ENCODE measurements at regions not wholly inside any gene's neighbourhood (a gene's known extent, or its start where the extent isn't known, plus 50 kb on each side); places are given as distances from the start of the nearest gene placed in this dataset.

DNA sequence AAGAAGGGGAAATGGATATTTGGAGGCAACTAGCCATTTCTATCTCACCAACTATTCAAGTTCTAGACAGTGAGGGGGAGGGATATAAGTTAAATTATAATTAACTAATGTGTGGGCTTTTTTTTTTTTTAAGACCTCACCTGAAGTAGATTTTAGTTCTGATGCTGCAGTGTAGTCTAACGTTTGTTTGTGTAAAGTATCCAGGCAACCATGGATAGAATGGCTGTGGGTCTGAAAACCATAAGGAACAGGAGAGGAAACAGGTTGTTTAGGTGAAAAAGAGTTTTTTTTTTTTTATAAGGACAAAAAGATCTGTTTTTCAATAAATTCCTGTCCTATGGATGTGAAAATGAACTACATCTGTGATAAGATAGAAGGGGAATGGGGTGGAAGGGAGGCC lies 262.4 kb upstream of the PLET1 start (continued):
- TF ChIP-seq, protein P1, sequence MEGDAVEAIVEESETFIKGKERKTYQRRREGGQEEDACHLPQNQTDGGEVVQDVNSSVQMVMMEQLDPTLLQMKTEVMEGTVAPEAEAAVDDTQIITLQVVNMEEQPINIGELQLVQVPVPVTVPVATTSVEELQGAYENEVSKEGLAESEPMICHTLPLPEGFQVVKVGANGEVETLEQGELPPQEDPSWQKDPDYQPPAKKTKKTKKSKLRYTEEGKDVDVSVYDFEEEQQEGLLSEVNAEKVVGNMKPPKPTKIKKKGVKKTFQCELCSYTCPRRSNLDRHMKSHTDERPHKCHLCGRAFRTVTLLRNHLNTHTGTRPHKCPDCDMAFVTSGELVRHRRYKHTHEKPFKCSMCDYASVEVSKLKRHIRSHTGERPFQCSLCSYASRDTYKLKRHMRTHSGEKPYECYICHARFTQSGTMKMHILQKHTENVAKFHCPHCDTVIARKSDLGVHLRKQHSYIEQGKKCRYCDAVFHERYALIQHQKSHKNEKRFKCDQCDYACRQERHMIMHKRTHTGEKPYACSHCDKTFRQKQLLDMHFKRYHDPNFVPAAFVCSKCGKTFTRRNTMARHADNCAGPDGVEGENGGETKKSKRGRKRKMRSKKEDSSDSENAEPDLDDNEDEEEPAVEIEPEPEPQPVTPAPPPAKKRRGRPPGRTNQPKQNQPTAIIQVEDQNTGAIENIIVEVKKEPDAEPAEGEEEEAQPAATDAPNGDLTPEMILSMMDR (IDR thresholded peaks at IDR 0.05; ENCODE audit: low read depth, low read length, missing input control): no peak

DNA sequence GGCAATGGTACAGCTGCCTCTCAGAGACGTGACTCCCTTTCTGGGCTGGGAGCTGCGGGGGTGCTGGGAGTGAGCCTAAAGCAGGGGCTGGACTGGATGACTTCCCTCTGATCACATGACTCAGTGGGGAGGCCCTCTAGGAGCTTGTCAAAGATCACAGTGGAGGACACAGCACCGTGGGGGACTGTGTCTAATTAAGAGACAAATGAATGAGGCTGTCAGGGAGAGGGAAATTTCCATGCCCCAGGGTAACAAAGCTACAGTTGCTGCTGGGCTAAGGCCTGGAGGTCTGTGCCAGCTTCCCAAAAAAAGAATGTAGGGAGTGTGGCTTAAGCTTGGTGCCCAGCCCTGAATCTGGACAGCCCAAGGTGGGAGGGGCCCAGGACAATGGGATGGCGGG lies 262.8 kb upstream of the PLET1 start:
- no peak overlapping the region for H3K27ac ChIP-seq (ENCODE audit: low read depth in 1 of 2, low read length in 2 of 2)
- H3K9ac ChIP-seq (ENCODE audit: low read depth in 1 of 2, low read length in 2 of 2): no peak overlapping the region
- 55% methylated on average over 4 of the region's 4 CpGs for WGBS

GRCh38 chr11:112523951-112524350 lies 263.3 kb upstream of the PLET1 start:
- no peak overlapping the region for H3K27ac ChIP-seq (ENCODE audit: low read depth in 1 of 2, low read length in 2 of 2)
- no peak for DNase-seq (ENCODE audit: low spot score)
- no peaks in the 10 kb centered on the region for H3K27me3 ChIP-seq (ENCODE audit: control insufficient read depth in 4 of 4, insufficient read depth in 4 of 4, low read length in 3 of 4)
- no peak overlapping the region for H3K9ac ChIP-seq (ENCODE audit: low read depth in 1 of 2, low read length in 2 of 2)
- no peaks in the 10 kb centered on the region for H3K36me3 ChIP-seq (ENCODE audit: control insufficient read depth in 4 of 4, insufficient read depth in 3 of 4, low read depth in 1 of 4, low read length in 3 of 4)
- H3K9me3 ChIP-seq (ENCODE audit: control insufficient read depth in 4 of 4, low read length in 3 of 4): no peaks in the 10 kb centered on the region
- no peaks in the 10 kb centered on the region for H3K4me1 ChIP-seq (ENCODE audit: control insufficient read depth in 4 of 4, insufficient read depth in 4 of 4, low read length in 3 of 4)
- WGBS: 68% methylated on average over 2 of the region's 2 CpGs
- no peak overlapping the region for H3K4me3 ChIP-seq (ENCODE audit: low read depth in 1 of 3, low read length in 3 of 3)
- TF ChIP-seq GABPA (IDR thresholded peaks at IDR 0.05 in 1 of 2, conservative IDR thresholded peaks at IDR 0.05 in 1 of 2) (no peak), MAX (IDR thresholded peaks at IDR 0.05) (no peak), FOXA1 (IDR thresholded peaks at IDR 0.05) (no peak), FOXA2 (IDR thresholded peaks at IDR 0.05) (no peak), RXRA (IDR thresholded peaks at IDR 0.05) (no peak), YY1 (IDR thresholded peaks at IDR 0.05) (no peak), HNF4G (IDR thresholded peaks at IDR 0.05) (no peak), RAD21 (IDR thresholded peaks at IDR 0.05) (no peak), ZBTB33 (IDR thresholded peaks at IDR 0.05) (no peak), TAF1 (conservative IDR thresholded peaks at IDR 0.05) (no peak)
- TF ChIP-seq, protein P2, sequence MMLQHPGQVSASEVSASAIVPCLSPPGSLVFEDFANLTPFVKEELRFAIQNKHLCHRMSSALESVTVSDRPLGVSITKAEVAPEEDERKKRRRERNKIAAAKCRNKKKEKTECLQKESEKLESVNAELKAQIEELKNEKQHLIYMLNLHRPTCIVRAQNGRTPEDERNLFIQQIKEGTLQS (IDR thresholded peaks at IDR 0.05): no peak

More for the DNA sequence above, 262.8 kb upstream of the PLET1 start:
- Histone ChIP-seq H3K27me3 (ENCODE audit: control insufficient read depth in 4 of 4, insufficient read depth in 4 of 4, low read length in 3 of 4) (no peaks in the 10 kb centered on the region), H3K9me3 (ENCODE audit: control insufficient read depth in 4 of 4, low read length in 3 of 4) (no peaks in the 10 kb centered on the region), H3K4me1 (ENCODE audit: control insufficient read depth in 4 of 4, insufficient read depth in 4 of 4, low read length in 3 of 4) (no peaks in the 10 kb centered on the region), H3K36me3 (ENCODE audit: control insufficient read depth in 4 of 4, insufficient read depth in 3 of 4, low read depth in 1 of 4, low read length in 3 of 4) (no peaks in the 10 kb centered on the region), H3K4me3 (ENCODE audit: low read depth in 1 of 3, low read length in 3 of 3) (no peak overlapping the region)
- DNase-seq (ENCODE audit: low spot score): no peak
- TF ChIP-seq NR2F2 (IDR thresholded peaks at IDR 0.05) (no peak), FOXA1 (IDR thresholded peaks at IDR 0.05) (no peak), GABPA (IDR thresholded peaks at IDR 0.05 in 1 of 2, conservative IDR thresholded peaks at IDR 0.05 in 1 of 2) (no peak), JUND (IDR thresholded peaks at IDR 0.05) (no peak), REST (IDR thresholded peaks at IDR 0.05) (no peak), YY1 (IDR thresholded peaks at IDR 0.05) (no peak), HNF4A (conservative IDR thresholded peaks at IDR 0.05) (no peak), TAF1 (conservative IDR thresholded peaks at IDR 0.05) (no peak), EGR1 (IDR thresholded peaks at IDR 0.05; ENCODE audit: low read depth in 2 of 2) (no peak)
- TF ChIP-seq, protein P2 (IDR thresholded peaks at IDR 0.05): no peak

All from liver (tissue), 8 donors.